GM06990 (cell line): ENCODE measurements at regions not wholly inside any gene's neighbourhood (a gene's known extent, or its start where the extent isn't known, plus 50 kb on each side); places are given as distances from the start of the nearest gene placed in this dataset.

Experiments
- DNase-seq: peaks from one replicate; pipeline ENCODE4 v3.0.0-alpha.2; 2011; ENCODE audit not compliant: insufficient read length; ENCODE audit errors: extremely low read depth
- H3K27me3 ChIP-seq: replicated peaks from 2 replicates; pipeline ENCODE4 v1.6.0; 2011; ENCODE audit warnings: low read length; ENCODE audit not compliant: control insufficient read depth, insufficient read depth
- H3K36me3 ChIP-seq: 2 replicates; pipeline ENCODE4 v1.5.1; 2011; ENCODE audit warnings: low read length; ENCODE audit not compliant: control insufficient read depth, insufficient read depth
- H3K4me3 ChIP-seq: replicated peaks from 2 replicates; pipeline ENCODE4 v1.5.1; 2011; ENCODE audit warnings: low read depth, mild to moderate bottlenecking, control low read depth, low read length
- CTCF ChIP-seq: IDR thresholded peaks from 2 replicates; pipeline ENCODE4 v1.5.1; 2011; ENCODE audit warnings: low read length, control low read depth, mild to moderate bottlenecking, inconsistent platforms; ENCODE audit not compliant: insufficient read depth, poor library complexity, severe bottlenecking

GRCh38 chr2:41546031-41546430 lies 501.8 kb upstream of the PKDCC start:
- Histone ChIP-seq H3K4me3 (no peak overlapping the region), H3K27me3 (no peaks in the 10 kb centered on the region), H3K36me3 (no peaks in the 10 kb centered on the region)
- DNase-seq, result no peak
- no peak for TF ChIP-seq CTCF

GRCh38 chr2:41568648-41569047 lies 479.2 kb upstream of the PKDCC start:
- no peak overlapping the region for H3K4me3 ChIP-seq
- H3K36me3 ChIP-seq, result no peaks in the 10 kb centered on the region
- H3K27me3 ChIP-seq, result no peaks in the 10 kb centered on the region
- no peak for DNase-seq
- TF ChIP-seq CTCF, result no peak

- Histone ChIP-seq H3K36me3 (no peaks in the 10 kb centered on the region), H3K4me3 (no peak overlapping the region), H3K27me3 (no peaks in the 10 kb centered on the region)
- DNase-seq, result no peak
- TF ChIP-seq CTCF, result no peak
Measured at GRCh38 chr2:41572154-41572553, 475.7 kb upstream of the PKDCC start.

- H3K27me3 ChIP-seq, result no peaks in the 10 kb centered on the region
- no peak overlapping the region for H3K4me3 ChIP-seq
- TF ChIP-seq CTCF, result no peak
- no peak for DNase-seq
- no peaks in the 10 kb centered on the region for H3K36me3 ChIP-seq
Measured at GRCh38 chr2:41576423-41576822, 471.4 kb upstream of the PKDCC start.

GRCh38 chr2:41579806-41580205 lies 468.0 kb upstream of the PKDCC start:
- Histone ChIP-seq H3K27me3 (no peaks in the 10 kb centered on the region), H3K4me3 (no peak overlapping the region), H3K36me3 (no peaks in the 10 kb centered on the region)
- no peak for DNase-seq
- TF ChIP-seq CTCF, result no peak

- DNase-seq, result no peak
- no peak for TF ChIP-seq CTCF
- Histone ChIP-seq H3K36me3 (no peaks in the 10 kb centered on the region), H3K4me3 (no peak overlapping the region), H3K27me3 (no peaks in the 10 kb centered on the region)
Measured at GRCh38 chr2:41580806-41581205, 467.0 kb upstream of the PKDCC start.
